DMS79 (cell line): ENCODE measurements at regions not wholly inside any gene's neighbourhood (a gene's known extent, or its start where the extent isn't known, plus 50 kb on each side); places are given as distances from the start of the nearest gene placed in this dataset.
A peak's percentile ranks its signal among the peaks of the same experiment; 100 is the strongest.
"Not testable (repeated sequence)": the region's sequence is repeated elsewhere in the genome, so short reads cannot be mapped to it uniquely, and the experiment has no call there.

Source experiments
- DNase-seq: peaks from one replicate; lab custom pipeline; 2025; lab: John Stamatoyannopoulos, UW

- DNase-seq, result no peak
Observed at GRCh38 chr5:60066502-60066901, 173.0 kb upstream of the PDE4D start.

GRCh38 chr5:60060389-60060788 lies 166.9 kb upstream of the PDE4D start:
- DNase-seq, result no peak

- DNase-seq, result no peak
Observed at GRCh38 chr5:60056191-60056590, 162.7 kb upstream of the PDE4D start.

GRCh38 chr5:60055168-60055567 lies 161.6 kb upstream of the PDE4D start:
- DNase-seq, result no peak

GRCh38 chr5:60041996-60042664 lies 148.6 kb upstream of the PDE4D start:
- DNase-seq, result not testable (repeated sequence)

- not testable (repeated sequence) for DNase-seq
Observed at GRCh38 chr5:60041508-60041907, 148.0 kb upstream of the PDE4D start.

GRCh38 chr5:60036192-60036938 lies 142.8 kb upstream of the PDE4D start:
- DNase-seq, result peak; percentile 1

GRCh38 chr5:60026161-60026560 lies 132.6 kb upstream of the PDE4D start:
- DNase-seq, result no peak

GRCh38 chr5:60024104-60024503 lies 130.6 kb upstream of the PDE4D start:
- DNase-seq, result no peak

- no peak for DNase-seq
Observed at GRCh38 chr5:60023255-60023654, 129.7 kb upstream of the PDE4D start.

- no peak for DNase-seq
Observed at GRCh38 chr5:60020457-60020856, 126.9 kb upstream of the PDE4D start.

- not testable (repeated sequence) for DNase-seq
Observed at GRCh38 chr5:60018960-60019359, 125.4 kb upstream of the PDE4D start.

- no peak for DNase-seq
Observed at GRCh38 chr5:60018091-60018490, 124.6 kb upstream of the PDE4D start.

- no peak for DNase-seq
Observed at GRCh38 chr5:60014331-60014730, 120.8 kb upstream of the PDE4D start.

GRCh38 chr5:60010853-60011252 lies 117.3 kb upstream of the PDE4D start:
- DNase-seq, result no peak

- DNase-seq, result no peak
Observed at GRCh38 chr5:60010328-60010727, 116.8 kb upstream of the PDE4D start.

- DNase-seq, result no peak
Observed at GRCh38 chr5:60007729-60008128, 114.2 kb upstream of the PDE4D start.

GRCh38 chr5:59999056-59999455 lies 105.5 kb upstream of the PDE4D start:
- no peak for DNase-seq

GRCh38 chr5:59992206-59992605 lies 98.7 kb upstream of the PDE4D start:
- DNase-seq, result no peak

- no peak for DNase-seq
Observed at GRCh38 chr5:59988396-59988795, 94.9 kb upstream of the PDE4D start.

GRCh38 chr5:59976342-59976741 lies 82.8 kb upstream of the PDE4D start:
- DNase-seq, result no peak

- no peak for DNase-seq
Observed at GRCh38 chr5:59972043-59972442, 78.5 kb upstream of the PDE4D start.

- DNase-seq, result no peak
Observed at GRCh38 chr5:59959330-59959729, 65.8 kb upstream of the PDE4D start.
